KBM-7 (cell line): ENCODE measurements at regions not wholly inside any gene's neighbourhood (a gene's known extent, or its start where the extent isn't known, plus 50 kb on each side); places are given as distances from the start of the nearest gene placed in this dataset.
A peak's percentile ranks its signal among the peaks of the same experiment; 100 is the strongest.

ENCODE experiments used
- DNase-seq: peaks from one replicate; pipeline ENCODE4 v3.0.0-alpha.2; 2015
- in situ Hi-C: fragments of 300-500 bp; cut with MboI; formaldehyde crosslinking; loops from 2 replicates; pipeline ENCODE4 v1.14.3; 2020; ENCODE audit warnings: low sequenced_read_pairs, low pct_unique_long_range_greater_than_20kb, mixed read lengths

DNA sequence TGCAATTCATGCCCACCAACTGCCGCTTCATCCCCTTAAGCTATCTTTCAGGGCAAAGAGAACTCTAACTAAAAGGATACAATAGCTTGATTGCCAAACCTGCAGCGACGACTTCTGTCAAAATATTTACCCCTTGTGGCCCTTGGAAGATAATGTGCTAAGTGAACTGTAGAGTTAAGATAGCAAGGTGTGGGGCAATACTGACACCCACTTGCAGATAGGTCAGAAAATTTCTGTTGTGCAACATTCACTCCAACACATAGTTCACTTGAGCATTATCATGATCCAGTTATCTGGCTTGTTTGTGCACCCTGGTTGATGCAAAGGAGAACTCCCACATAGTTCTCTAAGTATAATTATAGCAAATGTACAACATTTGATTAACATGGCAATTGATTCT, 55.6 kb downstream of the RHOXF2B start:
- peak; percentile 43 for DNase-seq
- in situ Hi-C loops, result no loop called here

GRCh38 chrX:120020305-120020704, 57.2 kb downstream of the RHOXF2B start:
- in situ Hi-C loops, result no loop called here
- DNase-seq, result no peak

- no peak for DNase-seq
- in situ Hi-C loops, result no loop called here
Observed at GRCh38 chrX:120016068-120016441, 61.4 kb downstream of the RHOXF2B start.

GRCh38 chrX:120015145-120016067, 62.1 kb downstream of the RHOXF2B start:
- in situ Hi-C loops, result no loop called here
- peak; percentile 54 for DNase-seq

DNA sequence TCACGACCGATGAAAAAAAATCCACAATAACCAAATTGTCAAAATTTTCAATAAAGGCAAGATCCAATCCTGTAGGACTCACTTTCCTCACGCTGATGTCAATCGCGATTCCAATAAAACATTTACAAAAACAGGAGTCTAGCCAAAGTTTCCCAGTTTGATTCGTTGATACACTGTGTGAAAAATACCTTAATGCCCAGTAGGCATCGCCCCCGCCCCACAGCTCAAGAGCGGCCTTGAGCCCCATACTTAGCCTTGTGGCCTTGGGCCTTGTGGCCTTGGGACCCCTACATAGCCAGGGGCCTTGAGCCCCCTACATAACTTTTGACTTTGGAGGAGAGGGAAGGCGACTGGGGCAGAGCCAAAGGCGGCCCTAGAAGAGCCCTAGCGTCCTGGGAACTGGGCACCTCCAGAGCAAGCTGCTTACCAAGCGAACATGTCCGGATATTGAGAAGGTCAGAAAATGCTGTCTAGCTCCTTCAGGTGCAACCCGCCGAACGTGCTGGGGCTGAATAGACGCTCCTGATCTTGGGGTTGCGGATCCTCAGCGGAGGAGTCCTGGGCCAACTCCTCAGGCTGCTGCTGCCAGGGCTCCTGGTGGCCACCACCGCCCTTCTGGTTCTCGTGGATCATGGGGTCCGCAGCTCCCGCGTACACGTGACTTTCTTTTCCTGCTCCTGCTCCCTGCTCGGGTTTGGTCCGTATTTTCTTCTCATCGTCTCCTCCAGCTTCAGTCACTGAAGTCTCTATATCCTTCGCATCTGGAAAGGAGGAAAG, 62.9 kb downstream of the RHOXF2B start:
- DNase-seq, result no peak
- in situ Hi-C loops, result no loop called here

GRCh38 chrX:120001787-120002186, 58.2 kb upstream of the NKAP start:
- DNase-seq, result no peak
- in situ Hi-C loops, result no loop called here

- no peak for DNase-seq
- in situ Hi-C loops, result no loop called here
Observed at GRCh38 chrX:120000490-120001246, 57.1 kb upstream of the NKAP start.

- DNase-seq, result no peak
- in situ Hi-C loops, result loop anchor here (25.0 kb wide), 1 partner anchor 213 kb away; no protein-coding TSS in a partner anchor
Observed at GRCh38 chrX:119999087-119999634, 55.6 kb upstream of the NKAP start.

GRCh38 chrX:119997570-119997969, 54.0 kb upstream of the NKAP start:
- DNase-seq, result no peak
- in situ Hi-C loops, result loop anchor here (25.0 kb wide), 1 partner anchor 215 kb away; no protein-coding TSS in a partner anchor

- no peak for DNase-seq
- in situ Hi-C loops, result loop anchor here (25.0 kb wide), 1 partner anchor 215 kb away; no protein-coding TSS in a partner anchor
Observed at GRCh38 chrX:119996600-119997524, 53.3 kb upstream of the NKAP start.

DNA sequence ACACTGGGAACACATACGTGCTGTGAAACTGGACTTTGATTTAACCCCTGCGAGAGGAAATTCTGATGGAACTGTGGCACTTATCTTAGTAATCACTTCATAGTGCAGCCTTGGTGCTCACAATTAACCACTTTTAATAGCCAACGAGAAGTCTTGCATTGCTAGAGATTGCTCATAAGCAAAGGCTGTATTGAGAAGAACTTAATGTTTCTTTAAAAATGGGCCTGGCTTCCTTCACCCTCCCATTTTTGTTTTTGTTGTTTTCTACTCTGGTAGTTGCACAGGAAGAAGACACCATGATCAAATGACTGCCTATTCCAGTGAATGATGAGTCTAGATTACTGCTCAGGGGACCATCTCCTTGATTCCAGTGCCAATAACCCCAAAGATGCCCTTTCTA, 52.5 kb upstream of the NKAP start:
- in situ Hi-C loops, result loop anchor here (25.0 kb wide), 1 partner anchor 216 kb away; no protein-coding TSS in a partner anchor
- no peak for DNase-seq
